D721Med (cell line): ENCODE measurements at regions not wholly inside any gene's neighbourhood (a gene's known extent, or its start where the extent isn't known, plus 50 kb on each side); places are given as distances from the start of the nearest gene placed in this dataset.

Source experiments
- DNase-seq: peaks from one replicate; pipeline ENCODE4 v3.0.0; 2011; ENCODE audit warnings: low spot score; ENCODE audit not compliant: insufficient read length
- FAIRE-seq: peaks from 2 replicates; lab custom pipeline; 2011; peaks lifted over from hg19 to GRCh38; lab: Jason Lieb, UNC
- TF ChIP-seq, protein P1 (sequence below): IDR thresholded peaks from 2 replicates; pipeline ENCODE4 v1.5.1; 2012; ENCODE audit warnings: mild to moderate bottlenecking, control low read depth; ENCODE audit not compliant: insufficient read depth; ENCODE audit errors: missing control alignments

GRCh38 chr10:120749072-120749471, 102.1 kb upstream of the WDR11 start:
- TF ChIP-seq, protein P1, sequence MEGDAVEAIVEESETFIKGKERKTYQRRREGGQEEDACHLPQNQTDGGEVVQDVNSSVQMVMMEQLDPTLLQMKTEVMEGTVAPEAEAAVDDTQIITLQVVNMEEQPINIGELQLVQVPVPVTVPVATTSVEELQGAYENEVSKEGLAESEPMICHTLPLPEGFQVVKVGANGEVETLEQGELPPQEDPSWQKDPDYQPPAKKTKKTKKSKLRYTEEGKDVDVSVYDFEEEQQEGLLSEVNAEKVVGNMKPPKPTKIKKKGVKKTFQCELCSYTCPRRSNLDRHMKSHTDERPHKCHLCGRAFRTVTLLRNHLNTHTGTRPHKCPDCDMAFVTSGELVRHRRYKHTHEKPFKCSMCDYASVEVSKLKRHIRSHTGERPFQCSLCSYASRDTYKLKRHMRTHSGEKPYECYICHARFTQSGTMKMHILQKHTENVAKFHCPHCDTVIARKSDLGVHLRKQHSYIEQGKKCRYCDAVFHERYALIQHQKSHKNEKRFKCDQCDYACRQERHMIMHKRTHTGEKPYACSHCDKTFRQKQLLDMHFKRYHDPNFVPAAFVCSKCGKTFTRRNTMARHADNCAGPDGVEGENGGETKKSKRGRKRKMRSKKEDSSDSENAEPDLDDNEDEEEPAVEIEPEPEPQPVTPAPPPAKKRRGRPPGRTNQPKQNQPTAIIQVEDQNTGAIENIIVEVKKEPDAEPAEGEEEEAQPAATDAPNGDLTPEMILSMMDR = no peak
- no peak for FAIRE-seq
- no peak for DNase-seq

GRCh38 chr10:120749856-120750566, 101.2 kb upstream of the WDR11 start:
- TF ChIP-seq, protein P1 = no peak
- no peak for DNase-seq
- FAIRE-seq = no peak

GRCh38 chr10:120755771-120756170, 95.4 kb upstream of the WDR11 start:
- FAIRE-seq = no peak
- TF ChIP-seq, protein P1 = no peak

DNA sequence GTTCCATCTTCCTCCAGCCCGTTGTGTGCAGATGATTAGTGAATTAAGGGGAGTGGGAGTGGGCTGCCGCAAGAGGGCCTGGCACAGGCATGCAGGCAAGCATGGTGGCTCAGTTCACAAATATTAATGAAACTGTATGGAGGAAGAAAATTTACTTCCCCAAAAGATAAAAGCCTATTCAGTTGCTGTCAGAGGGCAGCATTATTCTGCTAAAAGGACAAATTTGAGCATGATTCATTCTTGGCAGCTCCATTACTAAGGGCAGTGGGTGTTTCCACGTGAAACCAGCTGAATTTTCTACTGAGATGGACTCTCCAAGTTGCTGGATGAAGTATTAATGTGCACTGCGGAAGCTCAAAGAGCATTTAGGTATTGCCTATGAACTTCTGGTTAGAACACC, 90.9 kb upstream of the WDR11 start:
- TF ChIP-seq, protein P1 = no peak
- no peak for DNase-seq
- no peak for FAIRE-seq

More at GRCh38 chr10:120755771-120756170, 95.4 kb upstream of the WDR11 start:
- DNase-seq = no peak

DNA sequence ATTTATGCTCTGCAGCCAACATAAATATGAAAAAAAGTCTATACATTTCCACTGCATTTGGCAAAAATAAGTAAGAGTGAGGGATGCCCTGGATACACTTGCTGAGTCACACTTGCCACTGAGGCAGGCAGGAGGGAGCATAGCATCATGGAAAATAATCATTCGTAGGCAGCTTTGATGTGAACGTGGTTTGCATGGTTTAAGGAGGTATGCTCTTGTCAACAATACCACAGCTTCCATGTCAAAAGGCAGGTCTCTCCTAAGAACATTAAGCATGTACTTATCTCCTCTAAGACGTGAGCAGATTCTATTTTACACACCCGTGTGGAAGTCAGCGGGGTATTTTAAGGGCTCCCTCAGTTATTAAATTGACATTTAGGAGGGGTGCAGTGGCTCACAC, 89.2 kb upstream of the WDR11 start:
- TF ChIP-seq, protein P1 = no peak
- FAIRE-seq (no peak), DNase-seq (no peak)

- no peak for FAIRE-seq
- DNase-seq = no peak
- TF ChIP-seq, protein P1 = no peak
Observed at GRCh38 chr10:120765226-120765803, 85.8 kb upstream of the WDR11 start.

- TF ChIP-seq, protein P1 = no peak
- FAIRE-seq (no peak), DNase-seq (no peak)
Observed at GRCh38 chr10:120768227-120768626, 82.9 kb upstream of the WDR11 start.
